HEK293T (cell line): ENCODE measurements at regions not wholly inside any gene's neighbourhood (a gene's known extent, or its start where the extent isn't known, plus 50 kb on each side); places are given as distances from the start of the nearest gene placed in this dataset.

Source experiments
- ARNT ChIP-seq: fragments of 450-650 bp; IDR thresholded peaks from 2 replicates; pipeline ENCODE4 v1.6.1; 2017; ENCODE audit warnings: mild to moderate bottlenecking
- BHLHE40 ChIP-seq: fragments of 450-650 bp; IDR thresholded peaks from 2 replicates; pipeline ENCODE4 v1.6.1; 2016; ENCODE audit warnings: mild to moderate bottlenecking, moderate library complexity, borderline replicate concordance
- CTBP1 ChIP-seq: fragments of 450-650 bp; IDR thresholded peaks from 2 replicates; pipeline ENCODE4 v1.6.1; 2016; ENCODE audit warnings: borderline replicate concordance
- ELF4 ChIP-seq: fragments of 450-650 bp; IDR thresholded peaks from 2 replicates; pipeline ENCODE4 v1.6.1; 2017; ENCODE audit warnings: antibody characterized with exemption
- FOXK2 ChIP-seq: fragments of 450-650 bp; IDR thresholded peaks from 2 replicates; pipeline ENCODE4 v1.6.1; 2016; ENCODE audit warnings: mild to moderate bottlenecking
- L3MBTL2 ChIP-seq: fragments of 450-650 bp; conservative IDR thresholded peaks from 2 replicates; pipeline ENCODE4 v1.6.1; 2016; ENCODE audit warnings: mild to moderate bottlenecking
- SUZ12 ChIP-seq: fragments of 450-650 bp; IDR thresholded peaks from 2 replicates; pipeline ENCODE4 v1.6.1; 2016; ENCODE audit warnings: mild to moderate bottlenecking
- TARDBP ChIP-seq: fragments of 450-650 bp; IDR thresholded peaks from 2 replicates; pipeline ENCODE4 v1.6.1; 2016
- ZNF384 ChIP-seq: fragments of 450-650 bp; IDR thresholded peaks from 2 replicates; pipeline ENCODE4 v1.6.1; 2016
- TF ChIP-seq, protein P1 (sequence below): fragments of 450-650 bp; IDR thresholded peaks from 2 replicates; pipeline ENCODE4 v1.6.1; 2016

DNA sequence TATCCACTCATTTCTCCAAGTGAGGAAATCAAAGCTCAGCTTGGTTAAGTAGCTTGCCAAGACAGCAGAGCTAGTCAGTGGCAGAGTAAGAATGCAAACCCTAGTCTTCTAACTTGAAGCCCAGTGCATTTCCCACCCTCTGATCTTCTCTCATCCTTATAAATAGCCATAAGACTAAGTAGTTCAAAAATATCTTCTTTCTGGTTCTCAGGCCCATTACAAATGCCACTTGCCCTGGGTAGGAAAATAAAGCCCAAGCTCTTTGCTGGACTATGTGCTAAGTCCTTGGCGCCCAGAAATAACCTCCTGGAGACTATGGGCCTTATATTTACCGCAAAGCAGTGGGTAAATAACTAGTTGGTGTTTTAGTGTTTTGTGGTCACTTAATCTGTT lies 505.8 kb downstream of the PLPP3 start:
- TF ChIP-seq SUZ12 (no peak), ELF4 (no peak), BHLHE40 (no peak), ARNT (no peak), ZNF384 (no peak), TARDBP (no peak), FOXK2 (no peak), CTBP1 (no peak), L3MBTL2 (no peak)
- TF ChIP-seq, protein P1, sequence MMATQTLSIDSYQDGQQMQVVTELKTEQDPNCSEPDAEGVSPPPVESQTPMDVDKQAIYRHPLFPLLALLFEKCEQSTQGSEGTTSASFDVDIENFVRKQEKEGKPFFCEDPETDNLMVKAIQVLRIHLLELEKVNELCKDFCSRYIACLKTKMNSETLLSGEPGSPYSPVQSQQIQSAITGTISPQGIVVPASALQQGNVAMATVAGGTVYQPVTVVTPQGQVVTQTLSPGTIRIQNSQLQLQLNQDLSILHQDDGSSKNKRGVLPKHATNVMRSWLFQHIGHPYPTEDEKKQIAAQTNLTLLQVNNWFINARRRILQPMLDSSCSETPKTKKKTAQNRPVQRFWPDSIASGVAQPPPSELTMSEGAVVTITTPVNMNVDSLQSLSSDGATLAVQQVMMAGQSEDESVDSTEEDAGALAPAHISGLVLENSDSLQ = no peak
